Forelimb muscle (tissue), 1 donor: ENCODE measurements at regions not wholly inside any gene's neighbourhood (a gene's known extent, or its start where the extent isn't known, plus 50 kb on each side); places are given as distances from the start of the nearest gene placed in this dataset.
"Not testable (repeated sequence)": the region's sequence is repeated elsewhere in the genome, so short reads cannot be mapped to it uniquely, and the experiment has no call there.

Source experiments
- DNase-seq: peaks from one replicate; pipeline ENCODE4 v3.0.0-alpha.2; 2013; ENCODE audit warnings: low read depth

DNA sequence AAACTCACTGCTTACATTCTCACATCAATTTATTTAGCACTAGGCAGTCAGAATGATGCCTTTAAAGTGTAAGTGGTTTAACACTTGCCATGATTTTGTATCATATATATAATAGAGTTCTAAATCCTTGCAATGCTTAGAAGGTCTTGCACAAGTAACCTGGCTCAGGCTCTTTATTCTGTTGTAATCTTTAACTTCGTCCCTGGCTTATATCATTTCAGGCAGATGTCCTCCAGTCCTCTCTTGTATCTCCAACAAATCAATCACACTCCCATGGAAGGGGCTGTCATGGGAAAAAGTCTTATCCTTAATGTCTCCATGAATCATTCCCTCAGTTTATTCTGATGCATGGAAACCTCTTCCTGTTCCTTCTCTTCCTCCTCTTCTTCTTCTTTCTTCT is 841.6 kb upstream of the B3GALT2 start:
- DNase-seq = no peak

DNA sequence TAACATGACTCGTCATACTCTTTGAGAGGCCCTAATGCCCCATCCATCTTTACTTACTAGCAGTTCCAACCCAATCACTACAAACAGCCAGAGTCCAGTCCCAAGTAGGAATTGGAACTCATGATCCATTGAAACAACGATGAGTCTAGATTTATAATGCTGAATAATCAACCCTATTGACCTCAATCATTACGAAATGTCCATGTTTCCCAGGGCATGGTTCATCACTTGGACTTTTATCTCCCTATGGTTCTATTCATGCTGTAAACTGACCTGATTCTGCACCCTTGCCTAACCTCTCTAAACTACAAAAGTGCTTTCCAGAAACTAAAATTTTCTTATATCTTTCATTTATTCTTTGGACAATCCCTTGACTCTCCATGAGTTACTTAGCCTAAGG is 840.0 kb upstream of the B3GALT2 start:
- DNase-seq = no peak

DNA sequence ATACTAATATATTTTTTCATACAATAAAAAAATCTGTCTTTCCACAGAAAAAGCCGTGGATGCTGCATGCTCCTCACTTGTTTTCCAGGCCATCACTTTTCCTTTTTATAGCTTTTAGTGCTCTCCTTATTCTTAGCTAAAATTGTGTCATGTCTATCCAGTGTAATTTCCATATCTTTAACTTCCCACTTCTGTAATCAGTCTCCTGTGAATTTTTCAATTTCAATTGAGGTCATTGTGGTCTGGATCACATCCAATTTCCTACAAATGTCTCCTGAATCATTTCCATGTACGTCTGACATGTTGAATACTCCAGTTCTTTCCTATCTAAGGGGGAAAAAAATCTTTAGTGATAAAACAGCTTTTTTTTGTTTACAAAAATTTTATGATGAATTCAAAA is 838.2 kb upstream of the B3GALT2 start:
- DNase-seq = no peak

DNA sequence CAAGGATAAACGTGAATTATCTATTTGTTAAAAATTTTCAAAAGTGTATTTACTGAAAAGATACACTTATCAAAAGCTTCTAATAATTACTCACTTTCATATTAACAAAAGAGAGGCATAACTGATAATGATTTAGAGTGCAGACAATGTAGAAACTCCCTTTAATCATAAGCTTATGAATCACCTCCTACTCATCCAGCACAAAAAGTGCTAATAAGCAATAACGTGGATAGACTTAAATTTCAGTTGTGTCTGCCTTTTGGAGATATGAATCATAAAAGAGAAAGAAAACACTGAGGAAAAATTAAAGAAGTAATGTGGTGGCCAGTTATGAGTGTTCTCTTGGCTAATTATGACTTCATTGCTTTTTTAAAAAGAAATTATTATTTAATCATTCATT is 827.6 kb upstream of the B3GALT2 start:
- no peak for DNase-seq

DNA sequence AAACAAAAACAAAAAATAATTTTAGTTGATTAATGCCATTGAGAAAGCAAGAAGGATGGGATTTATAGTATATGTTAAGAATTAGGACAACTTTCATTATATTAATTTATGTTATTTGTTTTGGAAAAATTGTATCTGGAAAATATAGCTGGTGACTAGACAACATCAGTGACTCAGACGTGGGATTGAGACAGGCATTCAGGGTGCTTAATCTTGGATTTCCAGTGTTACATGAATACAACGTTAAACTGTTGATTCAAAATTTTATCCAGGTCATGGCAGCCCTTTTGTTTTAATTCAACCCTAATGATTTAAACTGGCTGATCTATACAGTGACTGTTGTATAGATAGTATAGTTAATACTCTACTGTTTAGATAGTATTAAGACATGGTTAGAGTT is 827.1 kb upstream of the B3GALT2 start:
- no peak for DNase-seq

DNA sequence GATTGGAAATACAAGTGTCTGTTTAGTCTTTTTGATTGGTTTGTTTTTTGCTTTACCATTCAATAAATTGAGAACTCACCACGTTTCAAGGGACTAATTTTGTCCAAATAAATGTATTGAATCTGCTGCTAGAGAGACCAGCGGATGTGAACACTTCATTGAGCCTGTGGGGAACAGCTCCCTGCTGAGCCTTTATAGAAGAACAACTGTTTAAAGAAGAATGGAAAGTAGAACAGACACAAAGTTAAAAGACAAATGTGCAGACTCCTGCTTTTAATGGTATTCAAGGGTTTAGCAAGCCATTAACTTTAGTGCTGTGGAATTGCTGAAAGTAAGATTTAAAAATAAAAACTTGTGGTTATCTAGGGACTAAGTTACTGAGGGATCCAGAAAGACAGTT is 817.7 kb upstream of the B3GALT2 start:
- DNase-seq = no peak

DNA sequence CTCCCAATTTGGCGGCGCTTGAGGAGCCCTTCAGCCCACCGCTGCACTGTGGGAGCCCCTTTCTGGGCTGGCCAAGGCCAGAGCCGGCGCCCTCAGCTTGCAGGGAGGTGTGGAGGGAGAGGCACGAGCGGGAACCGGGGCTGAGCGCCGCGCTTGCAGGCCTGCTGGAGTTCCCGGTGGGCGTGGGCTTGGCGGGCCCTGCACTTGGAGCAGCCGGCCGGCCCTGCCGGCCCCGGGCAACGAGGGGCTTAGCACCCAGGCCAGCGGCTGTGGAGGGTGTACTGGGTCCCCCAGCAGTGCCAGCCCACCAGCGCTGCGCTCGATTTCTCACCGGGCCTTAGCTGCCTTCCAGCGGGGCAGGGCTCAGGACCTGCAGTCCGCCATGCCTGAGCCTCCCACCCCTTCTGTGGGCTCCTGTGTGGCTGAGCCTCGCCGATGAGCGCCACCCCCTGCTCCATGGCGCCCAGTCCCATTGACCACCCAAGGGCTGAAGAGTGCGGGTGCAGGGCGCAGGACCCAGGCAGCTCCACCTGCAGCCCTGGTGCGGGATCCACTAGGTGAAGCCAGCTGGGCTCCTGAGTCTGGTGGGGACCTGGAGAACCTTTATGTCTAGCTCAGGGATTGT is 815.4 kb upstream of the B3GALT2 start:
- DNase-seq = not testable (repeated sequence)

DNA sequence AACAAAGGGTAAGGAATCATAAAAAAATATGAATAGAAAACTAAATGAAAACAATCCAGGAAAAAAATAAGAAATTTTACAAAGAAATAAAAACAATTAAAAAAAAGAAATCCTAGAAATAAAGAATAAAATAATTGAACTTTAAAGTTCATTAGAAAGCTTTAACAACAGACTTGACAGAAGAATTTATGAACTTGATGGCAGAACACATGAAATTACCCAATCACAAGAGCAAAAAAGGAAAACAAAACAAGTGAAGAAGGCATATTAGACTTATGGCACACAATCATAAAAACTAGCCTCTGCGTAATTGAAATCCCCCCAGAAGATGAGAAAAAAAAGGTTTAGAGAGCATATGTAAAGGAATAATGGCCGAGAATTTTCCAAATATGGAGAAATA is 802.5 kb upstream of the B3GALT2 start:
- no peak for DNase-seq

DNA sequence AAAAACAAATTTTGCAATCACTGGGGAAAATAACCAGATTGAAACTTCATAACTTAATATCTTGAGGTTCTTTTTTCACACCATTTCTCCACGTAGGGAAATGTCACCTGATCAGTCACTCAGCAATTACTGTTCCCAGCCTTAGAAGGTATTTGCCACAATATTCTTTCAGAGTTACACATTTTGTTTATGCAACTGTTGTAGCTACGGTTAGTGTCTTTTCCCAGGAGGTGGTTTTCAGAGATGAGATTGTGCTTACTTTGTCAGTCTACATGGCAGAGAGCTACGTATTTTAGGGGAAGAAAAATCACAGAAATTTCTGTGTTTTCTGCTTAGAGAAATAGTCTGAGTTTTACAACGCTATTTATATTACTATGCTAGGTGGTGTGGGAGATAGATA is 792.8 kb upstream of the B3GALT2 start:
- no peak for DNase-seq

DNA sequence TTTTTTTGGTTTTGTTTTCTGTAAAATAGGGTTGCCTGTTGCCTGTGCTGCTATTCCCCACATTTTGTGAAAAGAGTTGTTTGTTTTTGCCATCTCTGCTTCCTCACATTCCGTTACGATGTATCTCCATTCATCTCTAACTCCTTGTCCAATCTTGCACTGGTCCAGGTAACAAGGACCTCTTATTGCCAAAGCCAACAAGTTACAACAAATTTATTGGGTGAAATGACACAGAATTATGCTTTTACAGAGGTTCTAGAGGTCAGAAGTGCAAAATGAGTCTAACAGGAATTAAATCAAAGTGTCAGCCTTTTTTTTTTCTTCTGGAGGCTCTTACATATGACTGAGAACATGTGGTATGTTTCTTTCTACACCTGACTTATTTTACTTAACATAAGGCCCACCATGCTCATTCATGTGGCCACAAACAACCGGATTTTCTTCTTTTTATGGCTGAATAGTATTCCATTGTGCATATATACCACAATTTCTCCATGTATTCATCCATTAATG is 787.9 kb upstream of the B3GALT2 start:
- DNase-seq = no peak

DNA sequence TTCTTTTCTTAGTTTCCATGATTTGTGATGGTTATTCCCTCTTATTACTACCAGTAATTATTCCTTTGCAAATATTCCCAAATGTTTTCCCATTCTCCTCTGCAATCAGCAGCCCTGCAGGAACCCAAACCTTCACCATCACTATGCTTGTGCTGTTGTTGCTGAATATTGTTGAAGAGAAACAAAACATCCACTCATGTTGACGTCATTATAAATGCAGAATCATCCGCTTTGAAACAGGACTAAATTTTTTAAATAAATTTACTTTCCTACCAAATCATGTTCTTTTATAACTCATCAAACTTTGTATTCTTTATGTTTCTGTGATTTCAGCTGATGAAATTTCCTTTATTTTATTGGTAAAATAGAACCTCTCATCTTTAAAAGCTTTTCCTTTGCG is 787.0 kb upstream of the B3GALT2 start:
- DNase-seq = no peak

DNA sequence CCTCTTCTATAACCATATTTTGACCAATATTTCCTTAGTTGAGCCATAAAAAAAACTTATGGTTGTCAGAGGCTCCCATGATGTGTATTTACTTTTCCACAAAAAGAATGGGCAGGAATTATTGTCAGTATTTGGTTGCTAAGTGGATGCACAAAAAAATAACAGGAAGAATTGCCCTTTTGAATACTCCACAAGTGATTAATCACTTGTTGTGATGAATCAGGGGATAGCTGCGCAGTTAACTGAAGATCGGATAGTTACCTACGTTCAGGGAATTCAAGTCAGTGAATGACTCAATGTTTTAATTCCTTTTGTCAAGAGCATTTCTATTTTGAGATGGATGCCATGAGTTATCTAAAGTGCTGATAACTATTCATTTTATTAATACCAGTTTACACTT is 785.2 kb upstream of the B3GALT2 start:
- no peak for DNase-seq

DNA sequence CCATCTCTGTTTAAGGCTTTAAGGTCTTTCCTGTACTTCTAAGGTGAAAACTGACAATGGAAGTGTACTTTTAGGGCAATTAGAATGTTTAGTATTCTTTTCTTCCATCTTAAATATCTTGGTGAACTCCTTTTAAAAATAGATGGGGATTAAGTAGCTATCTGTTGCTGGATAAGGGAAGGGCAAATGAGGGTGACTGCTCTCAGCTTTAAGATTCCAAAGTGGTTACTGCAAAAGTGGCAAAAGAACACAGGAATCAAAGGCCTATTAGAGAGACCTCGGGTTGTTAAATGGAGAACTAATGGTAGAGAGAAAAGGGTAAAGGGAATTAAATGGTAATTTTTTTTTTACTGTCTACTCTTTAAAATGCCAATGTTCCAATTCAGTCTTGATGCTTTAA is 774.1 kb upstream of the B3GALT2 start:
- no peak for DNase-seq

DNA sequence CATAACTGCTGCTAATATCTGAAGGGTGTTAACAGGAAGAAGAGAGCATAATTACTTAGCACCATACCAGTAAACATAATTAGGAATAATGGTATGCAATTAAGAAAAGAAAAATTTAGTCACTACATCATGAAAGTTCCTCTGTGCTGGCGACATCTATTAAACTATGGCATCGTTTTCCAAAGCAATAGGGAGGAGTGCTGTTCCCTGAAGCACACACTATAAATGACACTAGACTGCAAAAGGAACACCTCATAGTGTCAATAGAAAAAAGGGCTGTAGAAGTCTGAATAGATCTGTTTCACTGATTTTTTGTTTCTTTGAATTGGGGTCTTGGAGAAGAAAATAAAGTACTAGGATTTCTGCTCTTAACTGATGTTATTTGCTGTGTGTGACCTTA is 773.6 kb upstream of the B3GALT2 start:
- DNase-seq = no peak

DNA sequence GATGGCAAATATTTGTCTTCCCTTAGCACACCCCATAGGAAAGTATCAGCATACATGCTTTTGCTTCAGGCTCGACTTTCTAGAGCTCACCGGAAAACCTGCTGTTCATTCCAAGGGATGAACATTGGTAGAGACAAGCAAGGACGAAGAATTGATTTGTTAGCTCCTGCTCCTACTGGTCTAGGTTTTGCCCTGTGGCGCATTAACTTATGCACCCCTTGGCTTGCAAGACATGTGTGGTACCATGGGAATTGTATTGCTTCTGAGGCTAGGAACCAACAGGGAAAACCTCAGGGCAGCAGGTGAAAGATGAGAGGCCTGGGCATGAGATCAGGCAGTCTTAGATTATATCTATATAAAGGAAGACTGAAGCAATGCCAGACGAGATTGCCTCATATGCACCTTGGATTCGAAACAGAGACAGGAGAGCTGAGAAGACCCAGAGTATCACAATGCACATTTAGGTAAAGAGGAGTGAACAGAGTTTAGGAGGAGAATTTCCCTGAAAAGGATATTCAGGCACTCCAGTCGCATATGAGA is 771.2 kb upstream of the B3GALT2 start:
- DNase-seq = no peak

DNA sequence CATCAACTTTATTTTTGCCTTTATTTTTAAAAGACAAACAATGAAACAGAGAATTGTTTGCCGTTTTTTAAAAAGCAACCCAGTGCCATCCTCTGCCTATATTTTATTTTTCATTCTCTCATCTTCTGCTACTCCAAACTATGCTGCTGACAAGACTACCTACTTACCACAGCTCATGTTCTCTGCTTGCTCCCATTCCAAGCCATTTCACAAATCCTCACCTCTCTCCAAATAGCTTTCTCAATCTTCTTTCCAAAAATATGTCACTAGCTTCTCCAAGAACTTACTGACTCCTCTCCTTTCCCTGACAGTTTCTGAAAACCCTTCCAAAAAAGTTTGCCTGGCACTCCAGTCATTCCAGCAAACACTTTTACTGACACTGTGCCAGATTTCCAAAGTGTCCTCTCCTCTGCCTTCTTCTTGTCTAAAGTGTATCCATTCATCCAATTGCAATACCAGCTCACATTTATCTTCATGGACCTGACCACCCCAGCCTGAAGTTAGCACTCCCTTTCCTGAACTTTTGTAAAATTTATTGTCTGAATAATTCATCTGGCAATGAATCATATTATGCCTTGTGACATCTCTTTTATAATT is 766.5 kb upstream of the B3GALT2 start:
- DNase-seq = no peak

DNA sequence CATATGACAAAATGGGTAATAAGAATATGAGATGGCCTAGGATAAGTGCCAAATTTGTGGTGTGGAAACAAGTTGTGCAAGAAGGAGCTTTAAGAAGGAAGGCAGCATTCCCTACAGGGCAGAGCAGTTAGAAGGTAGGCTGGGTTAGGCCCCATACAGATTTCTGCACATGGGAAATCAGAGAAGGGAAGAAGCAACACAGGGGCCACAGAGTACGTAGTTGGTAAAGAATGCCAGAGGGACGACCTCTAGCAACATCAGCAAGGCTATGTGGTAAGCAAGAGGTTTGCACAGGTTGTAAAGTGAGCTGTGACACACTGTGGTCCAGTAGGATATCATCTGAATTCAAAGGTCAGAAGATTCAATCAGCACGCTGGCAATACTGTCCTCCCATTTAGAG is 765.6 kb upstream of the B3GALT2 start:
- DNase-seq = no peak

DNA sequence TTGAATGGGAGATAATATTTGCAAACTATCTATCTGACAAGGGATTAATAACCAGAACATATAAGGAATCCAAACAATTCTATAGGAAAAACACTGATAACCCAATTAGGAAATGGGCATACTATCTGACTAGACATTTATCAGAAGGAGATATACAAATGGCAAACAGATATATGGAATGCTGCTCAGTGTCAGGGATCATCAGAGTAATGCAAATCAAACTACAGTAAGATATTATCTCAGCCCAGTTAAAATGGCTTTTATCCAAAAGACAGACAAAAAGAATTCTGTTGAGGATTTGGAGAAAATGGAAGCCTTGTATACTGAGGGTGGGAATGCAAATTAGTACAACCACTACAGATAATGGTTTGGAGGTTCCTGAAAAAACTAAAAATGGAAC is 758.0 kb upstream of the B3GALT2 start:
- DNase-seq = no peak

DNA sequence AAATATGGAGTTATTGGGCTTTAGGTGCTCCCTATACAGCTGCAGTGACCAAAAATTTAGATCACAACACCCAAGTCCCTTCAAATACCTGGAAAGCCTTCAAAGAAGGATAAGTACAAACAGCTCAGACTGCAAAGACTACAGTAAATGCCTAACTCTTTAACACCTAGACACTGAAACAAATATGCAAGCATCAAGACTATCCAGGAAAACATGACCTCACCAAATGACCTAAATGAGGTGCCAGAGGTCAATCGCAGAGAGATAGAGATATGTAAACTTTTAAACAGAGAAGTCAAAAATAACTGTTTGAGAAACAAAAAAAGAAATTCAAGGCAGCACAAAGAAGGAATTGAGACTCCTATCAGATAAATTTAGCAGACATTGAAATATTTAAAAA is 753.8 kb upstream of the B3GALT2 start:
- no peak for DNase-seq

DNA sequence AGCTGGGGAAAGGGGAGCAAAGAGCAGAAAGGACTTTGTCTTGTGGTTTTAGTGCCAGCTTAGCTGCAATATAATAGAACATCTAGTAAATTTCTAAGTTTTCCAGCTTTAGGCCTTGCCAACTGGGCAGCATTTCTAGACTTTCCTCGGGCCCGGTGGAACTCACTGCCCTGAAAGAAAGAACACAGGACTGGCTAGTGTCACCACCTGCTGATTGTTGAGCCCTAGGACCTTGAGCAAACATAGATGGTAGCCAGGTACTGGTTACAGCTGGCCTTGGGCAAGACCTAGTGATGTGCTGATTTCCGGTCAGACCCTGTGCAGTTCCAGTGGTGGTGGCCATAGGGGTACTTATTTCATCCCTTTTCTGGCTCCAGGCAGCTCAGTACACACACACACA is 753.2 kb upstream of the B3GALT2 start:
- DNase-seq = no peak

DNA sequence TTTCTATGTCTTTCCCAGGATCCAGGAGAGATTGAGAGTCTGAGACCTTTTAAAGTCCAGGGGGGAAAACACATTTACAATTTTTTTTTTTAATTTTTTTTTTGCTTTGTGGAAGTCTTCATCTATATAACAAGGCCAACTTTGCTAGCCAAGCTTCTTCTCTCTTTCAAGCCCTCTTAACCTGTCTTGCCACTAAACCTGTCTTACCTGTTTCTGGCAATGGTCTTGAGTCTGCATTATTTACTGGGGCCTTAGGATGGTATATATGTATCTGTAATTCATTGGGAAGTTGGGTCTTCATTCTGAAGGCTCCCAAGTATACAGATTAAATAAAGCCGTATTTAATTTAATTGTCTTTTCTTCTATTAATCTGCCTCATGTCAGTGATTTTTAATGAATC is 750.9 kb upstream of the B3GALT2 start:
- no peak for DNase-seq

DNA sequence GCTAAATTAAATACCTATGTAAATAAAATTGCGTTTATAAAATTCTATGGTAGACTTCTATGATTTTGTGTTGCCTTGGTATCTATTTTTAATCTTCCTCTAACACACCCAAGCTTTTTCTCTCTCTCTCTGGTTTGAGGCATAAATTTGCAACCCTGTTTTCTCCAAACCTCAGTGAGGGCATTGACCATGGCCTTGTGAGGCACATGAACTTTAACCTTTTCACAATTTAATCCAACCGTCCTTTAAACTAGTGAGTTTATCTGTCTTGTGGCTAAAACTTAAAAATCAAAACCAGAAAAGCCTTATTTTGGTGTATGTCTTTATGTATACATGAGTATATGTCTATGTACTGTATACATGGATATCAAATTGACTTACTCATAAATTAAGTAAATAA is 746.6 kb upstream of the B3GALT2 start:
- DNase-seq = no peak

DNA sequence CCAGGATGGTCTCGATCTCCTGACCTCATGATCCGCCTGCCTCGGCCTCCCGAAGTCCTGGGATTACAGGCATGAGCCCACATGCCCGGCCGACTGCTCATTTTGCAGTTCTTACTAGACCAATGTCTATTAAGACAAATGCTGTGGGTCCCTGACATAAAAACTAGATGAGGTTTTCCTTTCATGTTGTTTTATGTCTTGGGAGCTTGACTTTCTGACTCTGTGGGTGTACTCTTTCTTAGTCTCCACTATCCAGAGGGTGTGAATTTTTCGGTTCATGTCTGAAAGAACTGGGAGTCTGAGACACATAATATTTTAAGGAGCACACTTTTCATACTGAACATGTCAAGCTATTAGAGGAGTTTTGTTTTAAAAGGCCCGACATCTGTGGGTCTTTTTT is 744.9 kb upstream of the B3GALT2 start:
- no peak for DNase-seq
